ENCODE measurements at regions not wholly inside any gene's neighbourhood (a gene's known extent, or its start where the extent isn't known, plus 50 kb on each side); places are given as distances from the start of the nearest gene placed in this dataset.

DNA sequence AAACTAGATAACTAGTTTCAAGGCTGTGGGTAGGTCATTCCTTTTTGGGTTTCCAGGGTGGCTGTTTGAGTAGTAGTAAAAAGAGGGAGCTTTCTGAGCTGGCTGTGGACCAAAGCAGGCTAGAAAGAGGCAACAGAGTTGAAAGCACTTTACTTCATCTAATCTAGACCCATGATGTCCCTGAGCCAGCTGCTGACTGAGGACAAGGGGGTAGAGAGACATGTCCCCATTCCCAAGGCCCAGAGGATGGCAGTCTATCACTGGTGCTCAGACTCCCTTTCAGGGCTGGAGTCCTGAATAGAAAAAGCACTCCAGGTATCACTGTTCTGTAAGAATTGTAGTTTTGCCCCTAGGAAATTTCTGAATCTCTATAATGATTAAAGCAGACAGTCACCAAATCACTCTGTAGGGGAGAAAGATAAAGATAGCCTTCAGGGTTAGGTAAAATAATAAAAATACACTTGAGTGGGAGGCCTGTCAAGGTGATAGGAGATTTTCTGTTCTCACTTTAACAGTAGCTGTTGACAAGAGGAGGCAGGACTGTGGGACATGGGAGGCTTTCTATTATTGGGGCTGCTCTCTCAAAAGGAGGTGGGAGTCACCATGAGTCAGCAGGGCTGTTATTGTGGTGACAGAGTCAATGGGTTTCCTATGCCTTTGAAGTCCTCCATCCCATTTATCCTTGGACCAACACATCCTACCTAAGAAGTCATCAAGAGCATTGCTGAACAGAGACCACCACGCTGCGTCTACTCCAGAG, 190.2 kb upstream of the MPHOSPH6 start (continued):
- TF ChIP-seq GTF3C2 (IDR thresholded peaks at IDR 0.05; ENCODE audit: borderline replicate concordance, extremely low read depth, insufficient read length) (no peak), CHD4 (IDR thresholded peaks at IDR 0.05; ENCODE audit: insufficient read depth, insufficient replicate concordance, low read depth, low read length, poor library complexity, severe bottlenecking) (no peak), ZNF282 (CRISPR knock-in tag; IDR thresholded peaks at IDR 0.05) (no peak), ZZZ3 (IDR thresholded peaks at IDR 0.05) (no peak), HDAC1 (IDR thresholded peaks at IDR 0.05) (no peak), EP300 (IDR thresholded peaks at IDR 0.05; ENCODE audit: low read length) (no peak), ZNF589 (CRISPR knock-in tag; IDR thresholded peaks at IDR 0.05; ENCODE audit: low read depth) (no peak), ZNF197 (CRISPR knock-in tag; IDR thresholded peaks at IDR 0.05; ENCODE audit: low read depth) (no peak)

Data from K562 (cell line).